HL-60 (cell line): ENCODE measurements at regions not wholly inside any gene's neighbourhood (a gene's known extent, or its start where the extent isn't known, plus 50 kb on each side); places are given as distances from the start of the nearest gene placed in this dataset.

Experiments
- DNase-seq, 2 experiments: peaks; one replicate each; pipeline ENCODE4 v3.0.0-alpha.2; 2010 to 2020; ENCODE audit warnings: low read depth in 1 of 2, low spot score in 1 of 2
- H3K27ac ChIP-seq: fragments of 250-450 bp; sonication (Bioruptor Pico); replicated peaks from 2 replicates; pipeline ENCODE4 v1.5.1; 2020; ENCODE audit warnings: mild to moderate bottlenecking, moderate library complexity
- H3K27me3 ChIP-seq: fragments of 250-450 bp; sonication (Bioruptor Pico); 2 replicates; pipeline ENCODE4 v1.5.1; 2021; ENCODE audit warnings: mild to moderate bottlenecking, moderate library complexity; ENCODE audit not compliant: insufficient read depth, poor library complexity, severe bottlenecking
- H3K4me3 ChIP-seq: replicated peaks from 2 replicates; pipeline ENCODE4 v1.5.1; 2011; ENCODE audit warnings: mild to moderate bottlenecking, control low read depth, low read length; ENCODE audit not compliant: insufficient read depth
- GABPA ChIP-seq: IDR thresholded peaks from 2 replicates; pipeline ENCODE4 v1.6.1; 2012; ENCODE audit warnings: low read depth
- POLR2AphosphoS5 ChIP-seq: IDR thresholded peaks from 2 replicates; pipeline ENCODE4 v1.6.1; 2012; ENCODE audit warnings: low read depth
- SPI1 ChIP-seq: IDR thresholded peaks from 2 replicates; pipeline ENCODE4 v1.6.1; 2012; ENCODE audit warnings: low read depth, mild to moderate bottlenecking, borderline replicate concordance
- TF ChIP-seq, protein P1 (sequence below): IDR thresholded peaks from one replicate; pipeline ENCODE4 v1.5.1; 2011; ENCODE audit warnings: low read length, control low read depth, inconsistent platforms; ENCODE audit not compliant: insufficient read depth
- TF ChIP-seq, protein P2 (sequence below): IDR thresholded peaks from 2 replicates; pipeline ENCODE4 v1.6.1; 2012; ENCODE audit warnings: low read depth; ENCODE audit not compliant: insufficient replicate concordance

DNA sequence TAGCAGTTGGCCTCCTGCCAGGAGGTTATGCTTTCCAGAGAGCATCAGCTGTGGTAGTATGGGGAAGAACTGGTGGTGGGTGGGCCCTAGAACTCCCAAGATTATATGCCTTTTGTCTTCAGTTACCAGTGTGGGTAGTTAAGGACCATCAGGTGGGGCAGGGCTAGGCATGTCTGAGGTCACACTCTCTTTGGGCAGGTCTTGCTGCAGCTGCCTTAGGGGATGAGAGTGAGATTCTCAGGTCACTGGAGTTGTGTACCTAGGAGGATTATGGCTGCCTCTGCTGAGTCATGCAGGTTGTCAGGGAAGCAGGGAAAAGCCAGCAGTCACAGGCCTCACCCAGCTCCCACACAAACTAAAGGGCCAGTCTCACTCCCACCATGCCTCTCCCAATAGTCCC, 172.9 kb upstream of the GYPA start:
- no peak overlapping the region for H3K4me3 ChIP-seq
- H3K27me3 ChIP-seq = no peaks in the 10 kb centered on the region
- no peak for TF ChIP-seq POLR2AphosphoS5
- TF ChIP-seq, protein P1, sequence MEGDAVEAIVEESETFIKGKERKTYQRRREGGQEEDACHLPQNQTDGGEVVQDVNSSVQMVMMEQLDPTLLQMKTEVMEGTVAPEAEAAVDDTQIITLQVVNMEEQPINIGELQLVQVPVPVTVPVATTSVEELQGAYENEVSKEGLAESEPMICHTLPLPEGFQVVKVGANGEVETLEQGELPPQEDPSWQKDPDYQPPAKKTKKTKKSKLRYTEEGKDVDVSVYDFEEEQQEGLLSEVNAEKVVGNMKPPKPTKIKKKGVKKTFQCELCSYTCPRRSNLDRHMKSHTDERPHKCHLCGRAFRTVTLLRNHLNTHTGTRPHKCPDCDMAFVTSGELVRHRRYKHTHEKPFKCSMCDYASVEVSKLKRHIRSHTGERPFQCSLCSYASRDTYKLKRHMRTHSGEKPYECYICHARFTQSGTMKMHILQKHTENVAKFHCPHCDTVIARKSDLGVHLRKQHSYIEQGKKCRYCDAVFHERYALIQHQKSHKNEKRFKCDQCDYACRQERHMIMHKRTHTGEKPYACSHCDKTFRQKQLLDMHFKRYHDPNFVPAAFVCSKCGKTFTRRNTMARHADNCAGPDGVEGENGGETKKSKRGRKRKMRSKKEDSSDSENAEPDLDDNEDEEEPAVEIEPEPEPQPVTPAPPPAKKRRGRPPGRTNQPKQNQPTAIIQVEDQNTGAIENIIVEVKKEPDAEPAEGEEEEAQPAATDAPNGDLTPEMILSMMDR = no peak
- no peak for TF ChIP-seq GABPA
- TF ChIP-seq, protein P2, sequence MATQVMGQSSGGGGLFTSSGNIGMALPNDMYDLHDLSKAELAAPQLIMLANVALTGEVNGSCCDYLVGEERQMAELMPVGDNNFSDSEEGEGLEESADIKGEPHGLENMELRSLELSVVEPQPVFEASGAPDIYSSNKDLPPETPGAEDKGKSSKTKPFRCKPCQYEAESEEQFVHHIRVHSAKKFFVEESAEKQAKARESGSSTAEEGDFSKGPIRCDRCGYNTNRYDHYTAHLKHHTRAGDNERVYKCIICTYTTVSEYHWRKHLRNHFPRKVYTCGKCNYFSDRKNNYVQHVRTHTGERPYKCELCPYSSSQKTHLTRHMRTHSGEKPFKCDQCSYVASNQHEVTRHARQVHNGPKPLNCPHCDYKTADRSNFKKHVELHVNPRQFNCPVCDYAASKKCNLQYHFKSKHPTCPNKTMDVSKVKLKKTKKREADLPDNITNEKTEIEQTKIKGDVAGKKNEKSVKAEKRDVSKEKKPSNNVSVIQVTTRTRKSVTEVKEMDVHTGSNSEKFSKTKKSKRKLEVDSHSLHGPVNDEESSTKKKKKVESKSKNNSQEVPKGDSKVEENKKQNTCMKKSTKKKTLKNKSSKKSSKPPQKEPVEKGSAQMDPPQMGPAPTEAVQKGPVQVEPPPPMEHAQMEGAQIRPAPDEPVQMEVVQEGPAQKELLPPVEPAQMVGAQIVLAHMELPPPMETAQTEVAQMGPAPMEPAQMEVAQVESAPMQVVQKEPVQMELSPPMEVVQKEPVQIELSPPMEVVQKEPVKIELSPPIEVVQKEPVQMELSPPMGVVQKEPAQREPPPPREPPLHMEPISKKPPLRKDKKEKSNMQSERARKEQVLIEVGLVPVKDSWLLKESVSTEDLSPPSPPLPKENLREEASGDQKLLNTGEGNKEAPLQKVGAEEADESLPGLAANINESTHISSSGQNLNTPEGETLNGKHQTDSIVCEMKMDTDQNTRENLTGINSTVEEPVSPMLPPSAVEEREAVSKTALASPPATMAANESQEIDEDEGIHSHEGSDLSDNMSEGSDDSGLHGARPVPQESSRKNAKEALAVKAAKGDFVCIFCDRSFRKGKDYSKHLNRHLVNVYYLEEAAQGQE = no peak
- no peak for TF ChIP-seq SPI1
- no peak overlapping the region for H3K27ac ChIP-seq
- no peak for DNase-seq

DNA sequence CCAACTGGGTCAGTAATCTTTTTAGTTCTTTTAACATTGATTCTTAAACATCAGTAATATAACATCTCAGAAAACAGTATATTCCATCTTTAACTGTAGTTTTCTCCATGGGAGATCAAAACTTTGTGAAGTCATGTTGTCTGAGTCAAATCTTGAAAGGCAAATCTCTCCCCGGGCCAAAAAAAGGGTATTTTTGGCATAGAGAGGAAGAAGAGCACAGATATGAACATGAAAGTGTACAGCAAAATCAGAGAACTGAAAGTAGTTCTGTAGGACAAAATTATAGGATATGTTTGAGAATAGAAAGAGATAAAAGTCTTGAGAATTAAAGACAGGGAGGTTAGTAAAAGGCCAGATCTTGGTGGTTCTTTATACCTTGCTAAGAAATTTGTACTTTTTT, 176.4 kb upstream of the GYPA start:
- H3K4me3 ChIP-seq = no peak overlapping the region
- no peaks in the 10 kb centered on the region for H3K27me3 ChIP-seq
- no peak for TF ChIP-seq POLR2AphosphoS5
- TF ChIP-seq GABPA = no peak
- no peak for TF ChIP-seq SPI1
- TF ChIP-seq, protein P1 = no peak
- TF ChIP-seq, protein P2 = no peak
- DNase-seq = no peak
- no peak overlapping the region for H3K27ac ChIP-seq

DNA sequence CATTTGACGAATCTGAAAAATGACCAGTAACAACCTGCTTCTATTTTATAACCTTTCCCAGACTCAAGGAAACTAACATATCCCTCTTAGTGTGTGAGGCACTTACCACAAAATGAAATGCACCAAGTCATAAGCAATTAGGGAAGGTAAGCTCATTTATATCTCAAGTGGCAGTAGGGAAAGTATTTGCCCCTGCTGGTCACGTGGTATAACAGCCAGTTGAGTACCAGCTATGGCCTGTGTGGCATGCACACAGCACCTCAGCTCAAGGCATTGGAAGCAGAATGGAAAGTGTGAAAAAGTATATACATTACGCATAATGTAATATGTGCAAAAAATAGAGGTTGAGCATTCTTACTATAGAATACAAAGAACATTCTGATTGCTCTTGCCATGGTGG, 178.3 kb upstream of the GYPA start:
- TF ChIP-seq, protein P1 = no peak
- no peak for TF ChIP-seq SPI1
- TF ChIP-seq, protein P2 = no peak
- no peak for TF ChIP-seq GABPA
- TF ChIP-seq POLR2AphosphoS5 = no peak
- Histone ChIP-seq H3K27ac (no peak overlapping the region), H3K27me3 (no peaks in the 10 kb centered on the region), H3K4me3 (no peak overlapping the region)
- no peak for DNase-seq
